Eye (tissue), 1 donor: ENCODE measurements at regions not wholly inside any gene's neighbourhood (a gene's known extent, or its start where the extent isn't known, plus 50 kb on each side); places are given as distances from the start of the nearest gene placed in this dataset.
"Not testable (repeated sequence)": the region's sequence is repeated elsewhere in the genome, so short reads cannot be mapped to it uniquely, and the experiment has no call there.

Experiments
- DNase-seq: peaks from one replicate; pipeline ENCODE4 v3.0.0-alpha.2; 2015

DNA sequence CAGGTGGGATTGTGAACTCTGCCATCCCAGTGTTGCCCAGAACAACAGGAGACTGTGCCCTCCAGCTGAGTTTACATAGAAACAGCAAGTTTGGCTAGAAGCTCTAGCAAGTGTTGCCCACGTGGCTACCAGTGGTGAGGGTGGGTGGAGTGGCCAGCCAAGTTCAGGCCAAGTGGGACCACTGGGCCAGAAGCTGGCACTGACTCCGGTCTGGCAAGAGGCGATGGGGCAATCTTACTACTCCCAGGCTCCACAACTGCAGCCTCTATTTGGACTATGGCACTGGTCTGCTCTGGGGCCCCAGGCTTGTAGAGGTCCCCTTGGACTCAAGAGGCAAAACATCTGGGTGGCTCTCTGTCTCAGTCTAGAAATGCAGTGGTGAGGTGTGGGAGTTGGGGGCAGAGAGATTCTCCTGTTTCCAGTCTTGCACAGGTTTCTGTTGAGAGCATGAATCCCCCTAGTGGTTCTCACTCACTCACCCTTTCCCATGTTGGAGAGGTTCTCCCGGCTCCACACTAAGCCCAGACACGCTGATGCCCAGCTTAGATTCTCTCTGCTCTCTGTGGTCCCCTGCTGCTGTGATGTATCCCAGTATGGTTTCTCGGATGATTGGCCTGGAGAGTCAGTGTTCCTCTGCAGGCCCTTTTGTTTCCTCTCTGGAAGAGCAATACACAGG is 615.3 kb downstream of the PDHA2 start:
- DNase-seq = no peak

DNA sequence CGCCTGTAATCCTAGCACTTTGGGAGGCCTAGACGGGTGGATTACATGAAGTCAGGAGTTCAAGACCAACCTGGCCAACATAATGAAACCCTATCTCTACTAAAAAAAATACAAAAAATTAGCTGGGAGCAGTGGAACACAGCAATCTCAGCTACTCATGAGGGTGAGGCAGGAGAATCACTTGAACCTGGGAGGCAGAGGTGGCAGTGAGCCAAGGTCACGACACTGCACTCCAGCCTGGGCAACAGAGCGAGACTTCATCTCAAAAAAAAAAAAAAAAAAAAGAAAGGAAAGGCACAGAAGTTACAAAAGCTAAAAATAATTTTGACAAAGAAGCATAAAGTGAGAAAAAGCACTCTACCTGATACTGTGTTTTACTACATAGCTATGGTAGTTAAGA is 618.1 kb downstream of the PDHA2 start:
- DNase-seq = not testable (repeated sequence)

DNA sequence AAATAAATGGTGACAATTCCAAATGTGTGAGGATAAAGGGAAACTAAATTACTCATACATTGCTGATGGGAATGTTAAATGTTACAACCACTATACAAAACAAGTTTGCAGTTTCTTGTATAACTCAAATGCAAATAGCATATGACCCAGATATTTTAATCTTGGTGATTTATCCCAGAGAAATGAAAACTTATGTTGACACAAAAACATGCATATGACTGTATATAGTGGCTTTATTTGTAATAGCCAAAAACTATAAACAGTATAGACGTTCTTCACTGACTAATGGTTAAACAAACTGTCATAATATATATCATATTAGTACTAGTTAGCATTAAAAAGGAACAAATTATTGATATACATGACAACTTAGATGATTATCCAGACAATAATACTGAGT is 619.2 kb downstream of the PDHA2 start:
- DNase-seq = no peak

DNA sequence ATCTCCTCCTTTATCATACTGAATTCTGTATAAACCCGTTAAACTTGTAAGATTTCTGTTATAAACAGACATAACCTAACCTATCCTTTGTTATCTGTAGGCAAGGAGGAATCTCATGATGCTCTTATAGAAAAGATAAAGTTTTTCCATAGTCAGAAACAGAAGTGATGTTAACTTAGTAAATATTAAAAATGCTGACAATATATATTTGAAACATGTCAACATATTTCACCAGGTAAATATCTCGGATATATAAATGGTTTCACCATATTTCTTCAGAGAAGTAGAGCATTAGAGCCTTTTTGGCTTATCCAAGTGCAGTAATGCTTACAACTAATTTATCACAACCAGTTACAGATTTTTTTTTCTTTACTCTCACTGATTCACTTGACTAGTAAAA is 625.9 kb downstream of the PDHA2 start:
- no peak for DNase-seq

DNA sequence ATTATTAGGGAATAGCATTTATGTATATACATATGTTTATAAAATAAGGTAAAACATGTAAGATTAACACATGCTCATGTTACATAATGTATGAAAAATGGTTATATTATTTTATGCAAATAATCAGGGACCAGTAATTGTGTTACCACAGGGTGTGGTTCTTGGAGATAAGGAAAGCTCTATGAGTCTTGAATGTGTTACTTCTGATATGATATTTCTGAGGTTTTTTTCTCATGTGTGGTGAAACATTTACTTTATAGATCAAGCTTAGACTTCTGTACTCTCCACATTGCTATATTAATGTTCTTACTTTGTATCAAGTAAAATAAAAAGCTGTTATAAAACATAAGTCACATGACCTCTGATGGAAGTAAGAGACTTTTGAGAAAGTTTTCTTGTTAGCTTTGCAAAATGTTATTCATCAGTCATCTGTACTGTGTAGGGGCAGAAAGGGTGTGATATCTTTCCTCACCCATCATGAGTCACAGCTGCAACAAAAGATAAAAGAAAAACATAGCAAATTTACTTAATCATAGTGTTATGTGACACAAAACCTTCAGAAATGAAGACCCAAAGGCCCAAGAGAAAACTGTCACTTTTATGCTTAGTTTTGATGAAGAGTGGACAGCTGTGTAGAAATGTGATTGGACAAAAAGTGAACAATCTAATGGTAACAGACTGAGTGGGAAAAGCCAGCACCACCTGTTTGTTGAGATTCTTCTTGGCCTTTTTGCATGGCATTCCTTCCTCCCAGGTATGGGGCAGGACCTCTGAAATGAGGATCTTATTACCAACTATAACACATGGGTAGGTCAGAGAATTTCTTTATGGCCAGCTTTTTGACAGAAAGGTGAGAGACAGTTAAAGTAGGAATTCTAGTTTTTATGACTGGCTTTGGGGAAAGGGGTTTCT is 632.3 kb downstream of the PDHA2 start:
- DNase-seq = no peak

DNA sequence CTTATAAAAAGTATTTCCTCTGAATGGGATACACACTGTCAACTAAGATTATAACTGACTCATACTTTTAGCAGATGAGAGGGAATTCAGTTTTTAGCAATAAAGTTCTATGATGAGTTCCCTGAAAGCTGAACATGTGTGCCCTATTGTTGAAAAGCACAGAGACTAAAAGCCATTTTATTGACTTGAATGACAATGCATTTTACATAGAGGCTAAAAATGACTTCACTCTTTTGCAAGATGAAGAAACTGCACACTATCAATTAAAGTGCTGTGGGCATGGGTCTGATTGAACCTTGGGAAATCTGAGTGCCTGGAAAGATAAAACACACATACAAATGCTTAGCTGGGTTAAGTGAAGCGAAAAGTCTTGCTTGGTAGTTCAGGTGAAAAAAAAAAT is 633.4 kb downstream of the PDHA2 start:
- DNase-seq = peak; percentile 13

DNA sequence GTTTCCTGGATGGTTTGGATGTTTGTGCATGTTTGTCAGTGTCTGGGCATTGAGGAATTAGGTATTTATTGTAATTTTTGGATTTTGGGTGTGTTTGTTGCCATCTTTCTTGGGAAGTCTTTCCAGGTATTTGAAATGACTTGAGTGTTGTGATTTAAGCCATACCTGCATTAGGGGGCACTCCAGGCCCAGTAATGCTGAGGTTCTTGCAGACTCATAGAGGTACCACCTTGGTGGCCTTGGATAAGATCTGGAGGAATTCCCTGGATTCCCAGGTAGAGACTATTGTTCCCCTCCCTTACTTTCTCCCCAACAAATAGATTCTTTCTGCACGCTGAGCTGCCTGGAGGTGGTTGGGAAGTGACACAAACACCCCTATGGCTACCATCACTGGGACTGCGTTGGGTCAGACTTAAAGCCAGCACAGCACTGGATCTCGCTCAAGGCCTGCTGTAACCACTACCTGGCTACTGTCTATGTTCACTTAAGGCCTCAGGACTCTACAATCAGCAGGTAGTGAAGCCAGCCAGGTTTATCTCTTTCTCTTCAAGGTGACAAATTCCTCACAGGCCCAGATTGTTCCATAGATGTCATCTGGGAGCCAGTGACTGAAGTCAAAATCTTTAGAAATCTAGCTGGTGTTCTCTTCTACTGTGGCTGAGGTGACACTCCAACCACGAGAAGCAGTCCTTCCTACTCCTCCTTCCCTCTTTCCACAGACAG is 643.6 kb downstream of the PDHA2 start:
- DNase-seq = no peak

DNA sequence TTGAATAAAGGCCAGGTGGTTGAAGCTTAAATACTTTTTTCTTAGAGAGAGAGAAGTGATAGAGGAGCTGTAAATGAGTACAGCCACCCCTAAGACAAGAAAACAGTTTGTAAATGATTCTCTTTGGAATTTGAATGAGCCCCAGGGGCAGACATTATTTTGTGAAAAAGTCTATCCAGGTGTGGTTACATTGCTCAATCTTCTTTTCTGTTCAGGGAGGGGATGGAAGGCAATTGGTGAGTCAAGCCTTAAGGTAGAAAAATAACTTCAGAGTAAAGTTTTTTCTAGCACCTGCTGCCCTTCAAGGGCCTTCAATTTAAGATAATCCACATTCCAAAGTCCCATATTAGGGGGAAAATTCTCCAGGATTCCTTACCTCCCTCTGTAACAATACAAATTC is 646.7 kb downstream of the PDHA2 start:
- no peak for DNase-seq

DNA sequence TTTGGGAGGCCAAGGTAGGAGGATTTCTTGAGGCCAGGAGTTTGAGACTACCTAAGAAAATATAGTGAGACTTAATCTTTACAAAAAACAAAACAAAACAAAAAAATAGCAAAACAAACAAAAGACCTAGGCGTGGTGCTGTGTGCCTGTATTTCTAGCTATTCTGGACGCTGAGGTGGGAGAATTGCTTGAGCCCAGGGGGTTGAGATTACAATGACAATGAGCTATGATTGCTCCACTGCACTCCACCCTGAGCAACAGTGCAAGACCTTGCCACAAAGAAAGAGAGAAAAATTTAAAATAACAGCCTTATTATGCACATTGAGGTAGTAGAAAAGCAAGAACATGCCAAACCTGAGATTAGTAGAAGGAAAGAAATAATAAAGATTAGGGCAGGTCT is 657.7 kb downstream of the PDHA2 start:
- DNase-seq = no peak

DNA sequence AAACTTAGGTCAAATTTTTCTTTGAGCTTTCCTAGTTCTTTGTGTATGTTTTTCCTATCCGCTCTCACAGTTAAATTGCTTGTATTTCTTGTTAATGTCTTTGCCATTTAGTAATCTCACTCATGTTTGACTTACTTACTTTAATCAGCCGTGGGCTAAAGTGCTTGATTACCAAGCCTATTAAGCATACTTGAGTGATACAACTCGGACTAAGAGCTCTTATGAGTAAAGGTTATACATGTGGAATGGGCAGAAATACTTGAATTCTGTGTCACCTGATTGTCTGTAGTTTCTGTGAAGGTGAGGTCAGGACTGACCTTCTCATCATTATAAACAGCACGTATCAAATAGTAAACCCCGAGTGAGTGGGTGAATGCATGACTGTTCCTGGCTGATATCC is 664.5 kb downstream of the PDHA2 start:
- peak; percentile 2 for DNase-seq

DNA sequence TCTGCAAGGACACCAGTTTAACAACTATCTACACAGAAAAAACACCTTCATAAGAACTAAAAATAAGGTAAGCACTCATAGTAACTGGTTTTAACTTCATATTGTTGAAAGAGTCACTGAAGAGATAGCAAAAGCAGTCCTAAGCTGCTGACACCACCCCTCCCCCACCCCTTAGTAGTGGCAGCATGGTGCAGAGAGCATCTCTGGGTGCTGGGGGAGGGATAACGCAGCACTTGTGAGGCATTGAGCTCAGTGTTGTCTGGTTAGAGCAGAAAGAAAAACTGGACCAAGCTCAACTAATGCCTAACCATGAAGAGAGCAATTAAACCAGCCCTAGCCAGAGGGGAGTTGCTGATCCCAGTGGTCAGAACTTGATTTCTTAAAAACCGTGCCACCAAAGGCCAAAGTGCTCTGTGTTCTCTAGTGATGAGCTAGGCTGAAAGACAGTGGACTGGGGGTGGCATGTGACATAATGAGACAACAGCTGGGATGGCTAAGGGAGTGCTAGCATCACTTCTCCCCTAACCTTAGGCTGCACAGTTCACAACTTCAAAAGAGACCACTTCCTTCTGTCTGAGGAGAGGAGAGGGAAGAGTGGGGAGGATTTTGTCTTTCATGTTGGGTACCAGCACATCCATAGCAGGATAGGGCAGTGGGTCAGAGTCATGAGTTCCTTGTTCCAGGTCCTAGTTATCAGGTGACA is 669.3 kb downstream of the PDHA2 start:
- no peak for DNase-seq

DNA sequence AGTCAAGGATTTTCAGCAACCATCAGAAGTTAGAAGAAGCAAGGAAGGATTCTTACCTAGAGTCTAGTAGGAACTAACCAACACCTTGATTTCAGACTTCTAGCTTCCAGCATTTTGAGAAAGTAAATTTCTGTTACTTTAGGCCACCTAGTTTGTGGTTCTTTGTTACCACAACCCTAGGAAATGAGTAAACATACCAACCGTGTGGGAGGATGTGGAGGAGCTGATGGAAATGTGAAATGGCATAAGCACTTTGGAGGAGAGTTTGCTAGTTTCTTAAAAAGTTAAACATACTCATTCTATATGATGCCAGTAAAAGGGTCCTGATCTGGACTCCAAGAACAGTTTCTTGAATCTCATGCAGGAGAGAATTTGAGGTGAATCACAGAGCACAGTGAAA is 679.4 kb downstream of the PDHA2 start:
- DNase-seq = no peak

DNA sequence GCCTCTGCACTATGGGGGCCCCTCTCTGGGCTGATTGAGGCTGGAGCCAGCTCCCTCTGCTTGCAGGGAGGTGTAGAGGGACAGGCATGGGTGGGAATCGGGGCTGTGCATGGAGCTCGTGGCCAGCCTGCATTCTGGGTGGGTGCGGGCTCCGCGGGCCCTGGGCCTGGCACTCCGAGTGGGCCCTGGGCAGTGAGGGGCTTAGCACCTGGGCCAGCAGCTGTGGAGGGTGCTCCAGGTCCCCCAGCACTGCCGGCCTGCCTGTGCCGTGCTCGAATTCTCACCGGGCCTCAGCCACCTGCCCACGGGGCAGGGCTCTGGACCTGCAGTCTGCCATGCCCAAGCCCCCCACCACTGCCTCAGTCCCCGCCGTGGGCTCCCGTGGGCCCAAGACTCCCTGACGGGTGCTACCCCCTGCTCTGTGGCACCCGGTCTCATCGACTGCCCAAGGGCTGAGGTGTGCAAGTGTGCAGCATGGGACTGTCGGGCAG is 681.2 kb downstream of the PDHA2 start:
- DNase-seq = no peak

DNA sequence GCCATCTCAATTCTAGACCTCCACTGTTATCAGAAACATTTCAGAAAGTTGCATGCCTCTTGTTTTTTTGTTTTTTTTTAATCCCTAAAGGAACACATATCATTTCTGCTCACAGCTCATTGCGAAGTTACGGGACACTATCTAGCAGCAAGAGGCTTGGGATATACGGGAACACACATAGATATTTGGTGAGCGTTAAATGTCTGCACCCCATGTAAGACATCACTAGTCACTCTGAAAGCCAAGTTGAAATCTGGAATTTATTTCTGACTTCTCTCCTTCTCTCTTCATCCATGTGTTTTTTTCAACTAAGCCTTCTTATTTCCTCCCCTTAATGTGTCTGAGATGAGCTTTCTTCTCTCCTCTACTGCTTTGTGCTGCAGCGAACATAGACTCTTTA is 683.7 kb downstream of the PDHA2 start:
- no peak for DNase-seq

DNA sequence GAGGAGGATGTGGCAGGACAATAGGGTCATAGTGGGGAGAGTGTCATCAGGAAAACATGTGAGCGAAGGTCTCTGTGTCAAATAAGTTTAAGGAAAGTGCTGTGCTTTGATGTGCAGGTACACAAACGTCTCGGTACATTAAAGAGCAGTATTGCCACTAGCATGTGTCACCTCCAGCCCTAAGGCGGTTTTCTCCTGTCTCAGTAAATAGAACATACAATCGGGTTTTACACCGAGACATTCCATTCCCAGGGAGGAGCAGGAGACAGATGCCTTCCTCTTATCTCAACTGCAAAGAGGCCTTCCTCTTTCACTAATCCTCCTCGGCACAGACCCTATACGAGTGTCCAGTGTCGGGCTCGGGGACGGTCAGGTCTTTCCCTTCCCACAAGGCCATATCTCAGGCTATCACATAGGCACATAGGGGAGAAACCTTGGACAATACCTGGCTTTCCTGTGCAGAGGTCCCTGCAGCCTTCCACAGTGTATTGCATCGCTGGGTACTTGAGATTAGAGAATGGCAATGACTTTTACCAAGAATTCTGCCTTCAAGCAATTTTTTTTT is 684.5 kb downstream of the PDHA2 start:
- DNase-seq = no peak

DNA sequence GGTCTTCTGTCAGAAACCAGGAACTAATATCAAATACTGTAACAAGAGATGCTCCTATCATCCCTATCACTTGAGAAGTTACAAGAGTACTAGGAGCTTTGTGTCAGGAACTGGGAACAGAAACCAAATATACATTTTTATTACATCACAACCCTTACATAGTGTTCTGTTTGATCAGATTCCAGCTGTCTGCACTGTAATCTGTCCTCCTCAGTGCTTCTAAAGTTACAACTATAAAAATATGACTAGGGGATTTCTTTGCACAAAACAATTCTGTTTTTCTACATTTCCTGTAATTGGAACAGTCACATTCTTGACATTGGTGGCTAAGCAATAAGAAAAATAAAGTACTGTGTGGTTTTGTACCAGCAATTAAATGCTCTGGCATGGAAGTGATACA is 686.0 kb downstream of the PDHA2 start:
- peak; percentile 5 for DNase-seq

DNA sequence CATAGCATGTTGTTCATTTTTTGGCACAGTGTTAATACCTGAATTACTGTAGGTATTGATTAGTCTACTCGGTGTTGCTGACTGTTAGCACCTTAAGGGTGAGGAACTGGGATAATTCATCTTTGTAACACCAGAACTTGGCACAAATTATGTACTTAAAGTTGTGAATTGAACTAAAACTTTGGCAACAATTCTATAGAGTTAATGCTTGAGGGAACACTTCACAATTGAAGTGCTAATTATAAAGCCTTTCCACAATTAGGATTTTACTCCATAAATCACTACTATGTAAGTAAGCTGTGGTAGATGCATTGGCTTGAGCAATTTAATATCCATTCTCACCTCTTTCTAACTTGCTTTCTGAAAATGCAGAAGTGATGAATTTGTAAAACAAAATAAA is 686.7 kb downstream of the PDHA2 start:
- peak; percentile 1 for DNase-seq

DNA sequence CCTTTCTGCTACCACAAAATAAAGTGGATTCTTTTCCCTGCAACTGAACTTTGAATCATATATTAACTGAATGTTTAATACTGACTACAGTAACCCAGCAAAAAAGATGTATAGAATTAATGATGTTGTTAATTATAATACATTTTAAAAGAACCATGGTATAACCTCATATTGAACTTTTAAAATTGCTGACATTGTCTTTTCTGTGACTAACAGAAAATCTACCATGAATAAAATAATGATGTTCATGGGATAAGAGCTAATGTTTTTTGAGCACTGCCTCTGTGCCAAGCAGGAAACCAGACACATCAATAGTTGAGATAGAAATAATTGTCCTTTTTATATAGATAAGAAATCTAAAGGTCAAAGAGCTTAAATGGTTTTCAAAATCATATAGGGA is 691.9 kb downstream of the PDHA2 start:
- no peak for DNase-seq

DNA sequence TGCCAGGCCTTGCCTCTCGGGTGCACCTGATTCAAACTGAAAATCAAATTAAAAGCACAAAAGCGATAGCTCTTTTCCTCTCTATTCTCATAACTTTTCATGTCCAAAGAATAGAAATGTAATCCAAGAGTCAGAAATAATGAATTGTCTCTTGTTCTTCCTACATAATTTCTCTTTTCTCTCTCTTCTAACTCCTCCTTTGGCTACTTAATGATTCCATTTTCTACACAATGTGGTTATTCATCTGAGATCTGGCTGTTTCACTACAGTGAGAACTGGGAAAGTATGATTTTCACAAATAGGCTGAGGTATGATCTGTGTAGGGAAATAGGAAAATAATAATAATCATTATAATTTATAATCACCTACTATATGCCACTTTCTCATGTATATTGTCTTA is 703.5 kb downstream of the PDHA2 start:
- no peak for DNase-seq

DNA sequence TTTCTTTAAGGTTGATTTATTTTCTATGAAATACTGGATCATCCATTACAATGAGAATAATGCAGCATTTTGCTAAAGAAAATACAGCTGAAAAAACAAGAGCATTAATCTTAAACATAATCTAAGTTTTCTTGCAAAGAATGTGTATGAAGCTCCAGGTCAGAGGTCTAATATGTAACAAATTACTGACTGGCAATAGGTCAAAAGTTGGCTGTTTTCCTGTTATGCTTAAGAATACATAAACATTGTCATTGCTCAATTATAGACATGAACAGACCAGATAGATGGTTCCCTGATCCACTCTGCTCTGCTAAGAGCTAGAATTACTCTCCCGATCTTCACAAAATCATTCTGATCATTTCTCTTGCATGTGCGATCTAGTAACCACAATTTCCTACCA is 718.6 kb downstream of the PDHA2 start:
- DNase-seq = peak; percentile 28

DNA sequence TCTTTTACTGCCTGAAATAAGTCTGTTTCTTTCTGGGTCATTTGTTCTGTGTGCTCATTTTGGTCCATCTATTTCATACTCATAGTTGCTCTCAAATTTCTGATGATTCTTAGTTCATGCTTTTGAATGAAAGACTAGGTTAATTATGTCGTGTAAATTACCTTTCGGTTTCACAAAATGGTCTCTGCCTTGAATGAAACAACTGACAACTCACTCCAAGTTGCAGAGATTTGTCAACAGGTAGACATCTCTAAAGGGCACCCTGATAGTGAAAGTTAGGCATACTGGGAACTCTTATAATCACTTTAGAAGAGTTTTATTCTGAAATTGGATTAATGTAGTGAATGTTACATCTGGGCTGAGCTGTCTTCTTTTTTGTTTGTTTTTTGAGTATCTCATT is 726.9 kb downstream of the PDHA2 start:
- no peak for DNase-seq

DNA sequence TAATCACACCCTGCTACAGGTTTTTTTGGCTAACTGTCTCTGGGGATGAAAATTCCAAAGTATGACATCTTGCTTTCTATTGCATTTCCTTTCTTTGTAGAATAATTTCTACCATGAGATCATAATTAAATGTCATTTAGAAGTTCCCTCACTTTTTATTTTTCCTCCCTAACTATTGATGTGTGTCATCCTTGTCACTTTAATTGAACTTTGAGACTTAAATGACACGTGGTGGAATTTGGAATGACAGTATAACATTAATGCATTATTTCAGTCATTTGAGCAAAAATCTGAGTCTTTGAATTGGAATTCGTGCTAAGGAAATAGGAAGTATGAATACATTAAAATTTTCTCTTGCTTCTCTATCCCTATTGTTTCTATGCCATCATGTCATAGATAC is 745.4 kb downstream of the PDHA2 start:
- no peak for DNase-seq

DNA sequence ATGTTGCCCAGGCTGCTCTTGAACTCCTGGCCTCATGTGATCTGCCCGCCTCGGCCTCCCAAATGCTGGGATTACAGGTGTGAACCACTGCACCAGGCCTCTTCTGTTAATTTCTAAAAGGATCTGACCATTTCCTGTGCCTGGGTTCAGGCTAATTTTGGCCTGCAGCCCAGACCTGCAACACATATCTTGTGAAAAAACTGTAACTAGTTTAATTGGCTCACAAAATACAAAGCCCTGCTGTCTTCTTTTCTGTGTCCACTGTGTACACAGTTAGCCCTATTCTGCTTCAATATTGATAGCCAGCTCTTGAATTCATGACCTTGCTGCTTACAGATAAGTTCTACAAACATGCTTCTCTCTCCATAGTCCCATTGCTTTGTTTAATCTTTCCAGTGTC is 753.5 kb downstream of the PDHA2 start:
- no peak for DNase-seq
